Fibroblast of villous mesenchyme (primary cell): ENCODE measurements at regions not wholly inside any gene's neighbourhood (a gene's known extent, or its start where the extent isn't known, plus 50 kb on each side); places are given as distances from the start of the nearest gene placed in this dataset.

ENCODE experiments used
- DNase-seq: peaks from one replicate; pipeline ENCODE4 v3.0.0-alpha.2; 2010; ENCODE audit warnings: low read depth
- H3K4me3 ChIP-seq: 2 replicates; pipeline ENCODE4 v1.5.1; 2011; ENCODE audit warnings: low read depth, mild to moderate bottlenecking, low read length
- CTCF ChIP-seq: IDR thresholded peaks from 2 replicates; pipeline ENCODE4 v1.5.1; 2012; ENCODE audit warnings: low read depth, mild to moderate bottlenecking, low read length; ENCODE audit not compliant: insufficient read depth

DNA sequence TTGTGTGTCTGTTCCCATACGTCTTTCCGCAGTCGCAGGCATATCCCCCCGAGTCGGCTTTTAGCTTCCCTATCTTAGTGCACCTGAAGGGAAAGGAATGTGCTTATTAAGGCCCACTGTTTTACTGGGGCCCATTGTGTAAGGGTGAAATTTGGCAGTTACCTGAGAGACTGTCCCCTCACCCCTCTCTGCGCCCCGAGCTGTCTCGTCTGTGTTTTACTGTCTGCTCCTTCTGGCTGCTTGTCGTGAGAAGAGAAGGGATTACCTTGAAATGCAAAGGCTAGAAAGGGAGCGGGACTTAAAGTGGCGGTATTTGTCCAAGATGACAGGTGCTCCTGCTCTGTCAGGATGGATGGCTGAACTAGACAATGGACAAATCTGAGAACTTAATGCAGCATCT lies 233.0 kb upstream of the POU1F1 start:
- DNase-seq, result no peak
- no peak overlapping the region for H3K4me3 ChIP-seq

DNA sequence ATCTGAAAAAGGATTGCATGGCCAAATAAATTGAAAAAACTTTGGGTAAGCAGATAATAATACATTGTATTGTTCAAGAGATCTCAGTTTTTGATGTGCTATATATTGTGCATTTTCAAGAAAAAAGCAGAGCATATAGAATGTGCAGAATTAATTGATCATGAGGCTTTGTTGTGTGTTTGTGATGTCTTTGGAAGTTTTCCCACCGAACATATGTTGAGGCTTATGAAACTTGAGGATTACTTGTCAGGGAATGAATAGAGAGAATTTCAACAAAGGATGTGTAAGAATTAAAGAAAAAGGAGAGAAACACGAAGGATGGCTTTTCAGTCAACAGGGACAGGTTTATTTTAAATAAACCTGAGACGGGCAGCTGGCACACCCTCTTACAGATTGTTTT lies 232.5 kb upstream of the POU1F1 start:
- TF ChIP-seq CTCF, result no peak
- DNase-seq, result no peak
- H3K4me3 ChIP-seq, result no peak overlapping the region

More for the DNA sequence above, 233.0 kb upstream of the POU1F1 start:
- no peak for TF ChIP-seq CTCF

DNA sequence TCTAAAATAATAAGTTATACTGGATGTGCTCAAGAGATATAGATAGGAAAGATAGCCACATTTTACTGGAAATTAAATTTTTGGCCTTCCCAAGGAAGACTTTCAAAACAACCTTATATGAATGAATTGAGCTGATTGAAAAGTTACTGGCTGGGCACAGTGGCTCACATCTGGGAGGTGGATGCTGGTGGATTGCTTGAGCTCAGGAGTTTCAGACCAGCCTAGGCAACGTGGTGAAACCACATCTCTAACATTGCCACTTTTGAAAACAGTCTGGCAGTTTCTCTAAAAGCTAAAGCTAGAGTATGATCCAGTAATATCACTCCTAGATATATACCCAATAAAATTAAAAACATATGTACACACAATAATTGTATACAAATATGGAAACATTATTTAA lies 231.4 kb upstream of the POU1F1 start:
- no peak overlapping the region for H3K4me3 ChIP-seq
- no peak for DNase-seq
- TF ChIP-seq CTCF, result no peak

GRCh38 chr3:87503900-87504498 lies 227.6 kb upstream of the POU1F1 start:
- DNase-seq, result peak; percentile 56
- TF ChIP-seq CTCF, result peak; percentile 59
- H3K4me3 ChIP-seq, result no peak overlapping the region

GRCh38 chr3:87501076-87501475 lies 224.7 kb upstream of the POU1F1 start:
- no peak overlapping the region for H3K4me3 ChIP-seq
- no peak for TF ChIP-seq CTCF
- DNase-seq, result no peak

DNA sequence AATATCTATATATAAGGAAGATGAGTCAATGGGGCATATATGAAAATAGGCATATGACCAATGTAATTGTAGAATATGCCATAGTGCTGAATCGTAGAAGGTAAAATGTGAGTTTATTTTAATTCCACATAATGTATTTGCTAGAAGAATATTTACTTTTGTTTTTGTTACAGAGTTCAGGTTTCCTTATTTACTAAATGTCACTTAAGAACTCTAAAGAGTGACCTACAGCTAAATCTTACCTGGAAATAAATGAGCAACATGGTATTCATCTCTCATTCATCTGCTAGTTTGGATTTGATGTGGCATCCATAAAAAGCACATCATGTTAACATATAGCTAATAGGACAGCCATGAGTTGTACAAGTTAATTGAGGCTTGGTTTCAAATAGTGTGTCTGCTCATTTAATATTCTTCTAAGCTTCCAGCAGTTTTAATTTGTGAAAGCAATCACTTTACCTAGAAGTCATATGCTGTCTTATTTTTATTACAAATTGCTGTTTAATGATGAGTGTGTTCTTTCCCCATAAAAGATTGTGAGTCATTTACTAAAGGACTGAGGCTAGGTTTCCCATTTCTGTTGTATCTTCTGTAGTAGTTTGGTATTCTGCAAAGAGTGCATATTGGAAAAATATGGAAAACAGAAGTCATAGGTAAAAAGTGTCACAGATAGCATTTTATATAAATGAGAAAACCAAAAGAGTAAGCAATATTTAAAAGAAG lies 222.1 kb upstream of the POU1F1 start:
- no peak for TF ChIP-seq CTCF
- no peak overlapping the region for H3K4me3 ChIP-seq
- DNase-seq, result no peak

DNA sequence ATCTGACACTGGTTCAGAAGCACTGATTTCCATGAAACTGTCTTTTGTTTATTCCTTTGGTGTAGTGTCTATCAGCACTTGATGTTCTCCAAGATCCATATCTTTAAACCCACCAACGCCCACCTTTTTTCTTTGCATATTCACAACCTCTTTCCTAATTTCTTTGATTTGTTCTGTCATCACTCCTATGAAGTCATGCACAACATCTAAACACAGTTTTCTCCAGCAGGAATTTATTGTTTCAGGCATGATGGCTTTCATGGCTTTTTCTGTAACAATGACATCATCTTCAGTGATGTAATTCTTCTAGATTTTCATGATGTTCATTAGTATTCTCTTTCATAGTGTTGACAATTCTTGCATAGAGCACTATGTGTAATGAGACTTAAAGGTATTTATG lies 219.6 kb upstream of the POU1F1 start:
- TF ChIP-seq CTCF, result no peak
- no peak overlapping the region for H3K4me3 ChIP-seq
- no peak for DNase-seq
